SU-DHL-6 (cell line): ENCODE measurements at regions not wholly inside any gene's neighbourhood (a gene's known extent, or its start where the extent isn't known, plus 50 kb on each side); places are given as distances from the start of the nearest gene placed in this dataset.

Experiments used
- H2AFZ ChIP-seq: fragments of 200-600 bp; sonication (generic); 2 replicates; pipeline ENCODE4 v1.6.1; 2014; ENCODE audit warnings: low read depth, mild to moderate bottlenecking, moderate library complexity, mixed read lengths, antibody characterized with exemption, low read length; ENCODE audit not compliant: severe bottlenecking
- H3F3A ChIP-seq: fragments of 200-600 bp; shearing (Covaris generic); 2 replicates; pipeline ENCODE4 v1.6.0; 2016; ENCODE audit warnings: antibody characterized with exemption, mild to moderate bottlenecking; ENCODE audit not compliant: insufficient read depth
- H3K27ac ChIP-seq: fragments of 200-600 bp; sonication (generic); 2 replicates; pipeline ENCODE4 v1.5.1; 2016; ENCODE audit warnings: low read depth, mild to moderate bottlenecking, low read length, moderate library complexity, mixed read lengths
- H3K27me3 ChIP-seq: fragments of 200-600 bp; sonication (generic), shearing (Covaris generic); 2 replicates; pipeline ENCODE4 v1.6.0; 2014; ENCODE audit warnings: mild to moderate bottlenecking, low read length
- H3K36me3 ChIP-seq: fragments of 200-600 bp; sonication (generic); 2 replicates; pipeline ENCODE4 v1.6.1; 2014; ENCODE audit warnings: mild to moderate bottlenecking, low read length, mixed read lengths
- H3K4me2 ChIP-seq: fragments of 300-600, 200-600 bp; shearing (Covaris generic), sonication (generic); 2 replicates; pipeline ENCODE4 v1.6.0; 2014; ENCODE audit warnings: low read length, low read depth, mild to moderate bottlenecking; ENCODE audit not compliant: poor library complexity, severe bottlenecking
- H3K4me3 ChIP-seq: fragments of 200-600 bp; sonication (generic); 2 replicates; pipeline ENCODE4 v1.5.1; 2014; ENCODE audit warnings: antibody characterized with exemption, low read length, mild to moderate bottlenecking, mixed read lengths; ENCODE audit not compliant: insufficient read depth, poor library complexity, severe bottlenecking
- H3K79me2 ChIP-seq: fragments of 200-600 bp; sonication (generic); 2 replicates; pipeline ENCODE4 v1.6.1; 2014; ENCODE audit warnings: mild to moderate bottlenecking, low read length, moderate library complexity; ENCODE audit not compliant: insufficient read depth
- H3K9ac ChIP-seq: fragments of 200-600 bp; sonication (generic); 2 replicates; pipeline ENCODE4 v1.7.0; 2014; ENCODE audit warnings: mild to moderate bottlenecking, low read length
- H3K9me2 ChIP-seq: fragments of 200-600 bp; sonication (generic); replicated peaks from 2 replicates; pipeline ENCODE4 v1.6.1; 2014; ENCODE audit warnings: low read length; ENCODE audit not compliant: insufficient read depth
- H3K9me3 ChIP-seq: fragments of 200-600 bp; sonication (generic); 2 replicates; pipeline ENCODE4 v1.6.1; 2014; ENCODE audit warnings: low read length, mixed read lengths; ENCODE audit not compliant: insufficient read depth
- H4K20me1 ChIP-seq: fragments of 200-600 bp; sonication (generic); 2 replicates; pipeline ENCODE4 v1.6.1; 2014; ENCODE audit warnings: low read depth, mild to moderate bottlenecking, antibody characterized with exemption, low read length, moderate library complexity, mixed read lengths
- CTCF ChIP-seq: fragments of 200-600 bp; sonication (generic); IDR thresholded peaks from one replicate; pipeline ENCODE4 v1.5.1; 2017; ENCODE audit warnings: antibody characterized with exemption, mild to moderate bottlenecking, low read length, moderate library complexity; ENCODE audit not compliant: insufficient read depth, poor library complexity, severe bottlenecking
- EZH2phosphoT487 ChIP-seq: fragments of 200-600 bp; sonication (generic), shearing (Covaris generic); conservative IDR thresholded peaks from 2 replicates; pipeline ENCODE4 v1.6.1; 2018; ENCODE audit warnings: mild to moderate bottlenecking, antibody characterized with exemption, low read length, moderate library complexity, mixed read lengths

DNA sequence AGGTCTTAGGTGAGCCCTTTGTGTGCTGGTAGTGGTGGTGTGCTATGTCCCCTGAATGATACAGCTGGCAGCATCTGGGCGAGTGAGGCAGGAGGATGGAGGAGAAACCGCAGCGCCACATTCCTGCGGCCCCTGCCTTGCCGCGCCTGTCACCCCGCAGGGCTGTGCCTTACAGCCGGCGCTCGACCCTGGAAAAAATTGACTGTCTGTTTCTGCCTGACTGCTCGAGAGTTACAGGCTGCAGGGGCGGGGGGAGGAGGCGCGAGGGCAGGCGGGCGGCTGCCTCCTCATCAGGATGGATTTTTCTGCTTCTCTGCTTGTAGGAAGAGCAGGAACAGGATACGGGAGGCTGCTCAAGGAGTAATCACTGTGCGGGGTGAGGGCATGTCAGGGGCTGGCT lies 443.4 kb downstream of the MIAT start:
- Histone ChIP-seq H3F3A (no peaks in the 10 kb centered on the region), H3K27me3 (no peaks in the 10 kb centered on the region), H3K36me3 (no peaks in the 10 kb centered on the region), H2AFZ (no peak overlapping the region), H3K9me3 (no peaks in the 10 kb centered on the region), H3K4me3 (no peak overlapping the region), H3K27ac (no peak overlapping the region), H3K9ac (no peak overlapping the region), H3K4me2 (no peak overlapping the region), H4K20me1 (no peaks in the 10 kb centered on the region), H3K79me2 (no peaks in the 10 kb centered on the region), H3K9me2 (no peaks in the 10 kb centered on the region)
- no peak for TF ChIP-seq EZH2phosphoT487
- no peak for TF ChIP-seq CTCF

DNA sequence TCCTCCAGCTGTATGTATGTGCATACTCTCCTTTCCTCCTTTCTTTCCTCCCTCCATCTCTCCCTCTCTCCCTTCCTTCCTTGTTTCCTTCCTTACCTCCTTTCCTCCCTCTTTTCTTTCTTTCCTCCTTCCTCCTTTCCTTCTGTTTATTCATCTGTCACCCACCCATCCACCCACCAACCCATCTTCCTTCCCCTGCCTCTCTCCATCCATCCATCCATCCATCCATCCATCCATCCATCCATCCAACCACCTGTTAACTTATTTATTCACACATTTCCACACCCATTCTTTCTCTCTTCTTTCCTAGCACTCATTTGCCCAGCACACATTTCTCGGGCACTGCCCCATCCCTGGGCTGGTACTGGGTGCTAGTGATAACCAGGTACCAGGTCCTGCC lies 443.9 kb downstream of the MIAT start:
- Histone ChIP-seq H3K36me3 (no peaks in the 10 kb centered on the region), H3K4me3 (no peak overlapping the region), H3K9me3 (no peaks in the 10 kb centered on the region), H3K9ac (no peak overlapping the region), H3K79me2 (no peaks in the 10 kb centered on the region), H2AFZ (no peak overlapping the region), H4K20me1 (no peaks in the 10 kb centered on the region), H3F3A (no peaks in the 10 kb centered on the region), H3K27ac (no peak overlapping the region), H3K4me2 (no peak overlapping the region), H3K9me2 (no peaks in the 10 kb centered on the region), H3K27me3 (no peaks in the 10 kb centered on the region)
- TF ChIP-seq CTCF = no peak

- H3K27me3 ChIP-seq = no peaks in the 10 kb centered on the region
- no peaks in the 10 kb centered on the region for H3K36me3 ChIP-seq
- no peak for TF ChIP-seq CTCF
- TF ChIP-seq EZH2phosphoT487 = no peak
- no peaks in the 10 kb centered on the region for H3F3A ChIP-seq
- H3K27ac ChIP-seq = no peak overlapping the region
- no peaks in the 10 kb centered on the region for H3K79me2 ChIP-seq
- no peak overlapping the region for H3K4me3 ChIP-seq
- H3K9me2 ChIP-seq = no peaks in the 10 kb centered on the region
- H3K9ac ChIP-seq = no peak overlapping the region
- no peak overlapping the region for H2AFZ ChIP-seq
- H3K9me3 ChIP-seq = peaks cover 6% of the 10 kb centered on the region; the same call in 1 of the 2 replicates
- no peak overlapping the region for H3K4me2 ChIP-seq
- H4K20me1 ChIP-seq = no peaks in the 10 kb centered on the region
These were observed 447.1 kb downstream of the MIAT start for GRCh38 chr22:27104449-27104848.
